ENCODE measurements at regions not wholly inside any gene's neighbourhood (a gene's known extent, or its start where the extent isn't known, plus 50 kb on each side); places are given as distances from the start of the nearest gene placed in this dataset.
"Not testable (repeated sequence)": the region's sequence is repeated elsewhere in the genome, so short reads cannot be mapped to it uniquely, and the experiment has no call there.

DNA sequence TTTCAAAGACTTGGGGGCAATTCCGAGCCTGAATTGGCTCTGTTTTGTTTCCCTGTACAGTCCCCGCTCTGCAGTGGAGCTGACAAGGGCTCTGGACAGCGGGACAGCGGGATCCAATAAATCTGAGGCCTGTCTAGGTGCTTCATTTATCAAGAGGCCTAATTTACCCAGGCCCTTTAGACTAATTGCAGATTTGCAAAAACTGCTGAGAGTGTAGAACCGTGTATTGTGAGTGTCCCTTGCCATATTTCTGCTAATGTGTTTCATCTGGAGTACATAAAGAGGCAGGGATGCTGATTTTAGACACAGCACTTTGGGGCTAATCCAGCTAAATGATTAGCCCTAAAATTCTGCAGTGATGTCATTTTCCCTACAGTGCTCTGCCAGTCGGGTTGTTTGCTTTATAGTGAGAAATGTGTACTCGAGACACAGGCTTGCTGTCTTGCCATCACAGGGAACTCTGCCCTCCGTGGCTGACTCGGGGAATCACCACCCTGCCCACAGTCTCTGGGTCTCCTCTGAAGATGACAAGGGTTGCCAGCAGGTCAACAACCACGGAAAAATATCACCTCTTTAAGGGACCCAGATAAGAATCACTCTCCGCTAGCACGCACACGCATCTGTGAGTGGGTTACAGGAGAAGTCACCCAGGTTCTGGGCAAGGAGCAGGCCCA lies 592.0 kb downstream of the BNC2 start:
- DNase-seq: no peak

DNA sequence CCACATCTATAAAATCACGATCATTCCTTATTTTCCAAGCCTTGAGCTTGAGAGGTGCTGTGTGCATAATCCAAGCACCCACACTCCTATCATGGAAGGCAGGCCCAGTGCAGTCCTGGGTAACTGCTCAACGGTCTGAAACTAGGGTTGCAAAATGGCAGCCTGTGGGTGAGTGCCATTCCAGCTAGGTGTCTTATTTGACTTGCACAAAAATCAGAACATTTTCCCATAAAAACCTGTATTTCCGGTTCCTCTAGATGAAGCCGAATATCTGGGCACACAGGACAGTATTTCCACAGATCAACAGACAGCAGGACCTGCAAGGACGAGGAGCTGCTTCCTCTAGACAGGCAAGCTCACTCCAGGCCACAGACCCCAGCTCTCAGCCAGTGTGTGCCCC lies 588.8 kb downstream of the BNC2 start:
- no peak for DNase-seq

GRCh38 chr9:16282216-16282615 lies 588.3 kb downstream of the BNC2 start:
- no peak for DNase-seq

DNA sequence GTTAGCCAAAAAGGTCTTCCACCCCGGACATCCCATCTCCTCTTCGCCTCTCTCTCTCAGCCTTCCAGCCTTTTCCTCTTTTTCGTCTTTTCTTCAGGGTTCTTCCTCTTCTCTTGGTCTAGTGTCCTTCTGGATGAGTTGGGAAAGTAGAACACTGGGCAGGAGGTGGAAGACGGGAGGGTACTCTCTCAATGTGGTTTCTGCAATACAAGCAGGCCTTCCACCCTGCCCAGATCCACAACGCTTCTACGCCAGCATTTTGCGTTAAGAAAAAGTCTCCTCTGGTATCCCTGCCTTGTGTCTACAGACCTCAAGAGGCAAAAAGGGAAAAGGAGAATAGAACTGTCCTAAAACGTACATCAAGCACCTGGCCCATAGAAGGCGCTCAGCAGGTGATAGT lies 587.8 kb downstream of the BNC2 start:
- DNase-seq: no peak

- no peak for DNase-seq
Observed at GRCh38 chr9:16286160-16286559, 584.3 kb downstream of the BNC2 start.

DNA sequence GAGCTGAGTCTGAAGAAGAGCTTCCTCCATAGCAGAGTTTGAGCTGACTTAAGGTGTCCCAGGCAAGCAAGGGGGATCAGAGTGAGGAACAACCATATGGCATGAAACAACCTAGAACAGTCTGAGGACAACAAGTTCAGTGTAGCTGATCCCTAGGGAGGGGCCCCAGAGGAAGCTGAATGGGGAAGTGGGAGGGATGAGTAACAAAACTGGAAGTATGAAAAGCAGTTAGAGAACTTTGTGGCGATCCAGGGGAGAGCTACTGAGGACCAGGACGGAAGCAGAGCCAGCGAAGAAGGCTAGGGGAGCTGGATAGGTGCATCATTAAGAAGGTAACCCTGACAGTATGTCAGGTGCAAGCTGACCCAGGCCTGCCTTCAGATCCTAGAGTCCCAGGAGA lies 580.8 kb downstream of the BNC2 start:
- no peak for DNase-seq

DNA sequence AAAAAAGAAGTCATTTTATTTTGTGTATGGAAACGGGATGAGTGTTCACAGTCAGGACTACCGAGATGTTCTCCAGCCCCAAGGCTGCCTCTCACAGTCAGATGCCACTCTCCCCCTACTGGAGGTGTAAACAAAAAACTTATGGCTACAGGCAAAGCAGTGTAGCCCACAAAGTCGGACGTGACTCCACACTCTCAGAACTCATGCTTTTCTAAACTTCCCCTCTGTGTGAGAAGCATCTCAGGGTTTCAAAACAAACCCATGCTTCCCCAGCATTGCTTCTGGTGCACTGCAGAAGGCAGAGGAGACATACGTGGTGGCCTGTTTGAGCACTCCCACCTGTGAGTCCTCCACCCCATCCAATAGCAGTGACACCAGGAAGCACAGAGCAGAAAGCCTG lies 580.3 kb downstream of the BNC2 start:
- DNase-seq: no peak

DNA sequence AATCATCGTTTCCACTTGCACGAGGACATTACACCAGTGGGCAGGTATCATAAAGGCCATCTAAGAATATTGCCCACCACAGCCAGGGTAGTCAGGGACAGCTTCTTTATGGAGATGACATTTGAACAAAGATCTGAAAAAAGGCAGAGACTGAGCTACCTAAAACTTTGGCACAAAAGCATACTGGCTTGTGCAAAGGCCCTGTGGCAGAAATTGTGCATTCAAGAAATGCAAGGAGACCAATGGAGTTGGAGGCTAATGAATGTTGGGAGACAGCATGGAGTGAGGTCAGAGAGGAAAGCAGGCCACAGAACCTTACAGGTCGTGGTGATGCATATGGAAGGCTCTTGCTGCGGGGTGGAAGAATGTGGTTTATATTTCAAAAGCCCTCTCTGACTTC lies 578.5 kb downstream of the BNC2 start:
- no peak for DNase-seq

DNA sequence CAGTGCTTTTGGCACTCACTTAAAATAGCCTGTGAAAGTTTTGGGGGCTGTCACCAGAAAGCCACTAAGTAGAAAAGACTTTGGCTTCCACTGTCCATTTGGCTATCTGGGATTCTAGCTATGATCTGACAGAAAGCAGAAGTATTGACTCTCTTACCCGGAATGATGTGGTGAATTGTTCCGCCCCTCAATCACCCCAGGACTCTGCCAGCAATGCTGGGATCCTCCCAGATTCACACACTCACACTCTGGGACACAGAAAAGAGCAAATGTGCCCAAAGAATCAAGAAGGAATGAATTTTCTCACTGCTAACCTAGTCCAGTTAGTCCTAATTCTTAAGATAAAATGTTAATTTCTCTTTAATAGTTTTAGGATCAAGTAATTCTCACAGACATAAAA lies 576.9 kb downstream of the BNC2 start:
- DNase-seq: no peak

DNA sequence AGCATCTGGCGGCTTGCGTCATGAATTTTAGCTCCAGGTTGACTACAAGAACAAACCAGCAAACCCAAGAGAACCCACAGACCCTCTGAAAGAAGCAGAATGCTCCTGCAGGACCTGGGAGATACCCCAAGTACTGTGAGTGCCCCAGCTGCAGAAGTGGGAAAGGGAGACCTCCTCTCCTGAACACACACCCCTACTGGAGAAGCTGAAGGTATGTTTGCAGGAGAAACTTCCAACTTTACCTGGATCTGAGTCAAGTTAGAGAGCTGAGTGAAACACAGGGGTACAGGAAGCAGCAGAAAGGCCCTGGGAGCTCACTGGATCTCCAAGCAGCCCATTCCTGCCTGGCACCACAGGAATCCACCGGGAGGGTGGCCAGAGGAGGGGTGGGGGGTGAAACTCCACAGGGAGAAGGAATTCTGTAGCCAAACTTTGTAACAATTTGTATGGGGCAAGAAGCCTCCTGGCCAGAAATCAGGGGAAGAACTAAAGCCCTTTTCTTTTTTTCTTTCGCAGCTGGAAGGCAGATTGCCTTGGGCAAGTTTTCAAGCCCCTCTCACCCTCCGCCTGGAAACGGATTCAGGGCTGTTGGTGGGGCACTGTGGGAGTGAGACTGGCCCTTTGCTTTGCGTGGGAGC lies 576.2 kb downstream of the BNC2 start:
- DNase-seq: no peak

GRCh38 chr9:16294940-16295339 lies 575.5 kb downstream of the BNC2 start:
- not testable (repeated sequence) for DNase-seq

DNA sequence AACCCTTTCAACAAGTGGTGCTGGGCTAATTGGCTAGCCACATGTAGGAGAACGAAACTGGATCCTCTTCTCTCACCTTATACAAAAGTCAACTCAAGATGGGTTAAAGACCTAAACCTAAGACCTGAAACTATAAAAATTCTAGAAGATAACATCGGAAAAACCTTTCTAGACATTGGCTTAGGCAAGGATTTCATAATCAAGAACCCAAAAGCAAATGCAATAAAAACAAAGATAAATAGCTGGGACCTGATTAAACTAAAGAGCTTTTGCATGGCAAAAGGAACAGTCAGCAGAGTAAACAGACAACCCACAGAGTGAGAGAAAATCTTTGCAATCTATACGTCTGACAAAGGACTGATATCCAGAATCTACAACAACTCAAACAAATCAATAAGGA lies 571.1 kb downstream of the BNC2 start:
- DNase-seq: not testable (repeated sequence)

GRCh38 chr9:16303506-16303905 lies 567.0 kb downstream of the BNC2 start:
- DNase-seq: no peak

- DNase-seq: no peak
Observed at GRCh38 chr9:16304301-16304700, 566.2 kb downstream of the BNC2 start.

DNA sequence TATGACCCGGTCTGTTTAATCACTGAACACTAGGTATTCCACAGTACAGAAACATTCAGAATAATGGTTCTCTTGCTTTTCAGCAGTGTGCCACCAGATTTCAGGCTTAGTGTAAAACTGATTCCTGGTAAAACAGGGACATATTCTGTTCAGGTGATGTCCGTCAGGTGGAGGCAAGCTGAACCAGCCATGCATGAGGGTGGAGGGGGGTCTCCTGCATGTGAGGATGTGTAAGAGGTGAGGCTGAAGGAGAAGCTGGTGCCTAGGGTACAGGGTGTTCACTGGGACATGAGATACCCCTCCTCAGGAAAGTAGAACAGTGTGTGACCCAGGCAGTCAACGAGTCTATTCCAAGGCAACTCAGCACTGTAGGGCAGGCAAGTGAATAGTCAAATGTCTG lies 563.9 kb downstream of the BNC2 start:
- DNase-seq: no peak

GRCh38 chr9:16307626-16308195 lies 562.8 kb downstream of the BNC2 start:
- no peak for DNase-seq

GRCh38 chr9:16308645-16309044 lies 561.8 kb downstream of the BNC2 start:
- no peak for DNase-seq

- DNase-seq: no peak
Observed at GRCh38 chr9:16309082-16309468, 561.4 kb downstream of the BNC2 start.

DNA sequence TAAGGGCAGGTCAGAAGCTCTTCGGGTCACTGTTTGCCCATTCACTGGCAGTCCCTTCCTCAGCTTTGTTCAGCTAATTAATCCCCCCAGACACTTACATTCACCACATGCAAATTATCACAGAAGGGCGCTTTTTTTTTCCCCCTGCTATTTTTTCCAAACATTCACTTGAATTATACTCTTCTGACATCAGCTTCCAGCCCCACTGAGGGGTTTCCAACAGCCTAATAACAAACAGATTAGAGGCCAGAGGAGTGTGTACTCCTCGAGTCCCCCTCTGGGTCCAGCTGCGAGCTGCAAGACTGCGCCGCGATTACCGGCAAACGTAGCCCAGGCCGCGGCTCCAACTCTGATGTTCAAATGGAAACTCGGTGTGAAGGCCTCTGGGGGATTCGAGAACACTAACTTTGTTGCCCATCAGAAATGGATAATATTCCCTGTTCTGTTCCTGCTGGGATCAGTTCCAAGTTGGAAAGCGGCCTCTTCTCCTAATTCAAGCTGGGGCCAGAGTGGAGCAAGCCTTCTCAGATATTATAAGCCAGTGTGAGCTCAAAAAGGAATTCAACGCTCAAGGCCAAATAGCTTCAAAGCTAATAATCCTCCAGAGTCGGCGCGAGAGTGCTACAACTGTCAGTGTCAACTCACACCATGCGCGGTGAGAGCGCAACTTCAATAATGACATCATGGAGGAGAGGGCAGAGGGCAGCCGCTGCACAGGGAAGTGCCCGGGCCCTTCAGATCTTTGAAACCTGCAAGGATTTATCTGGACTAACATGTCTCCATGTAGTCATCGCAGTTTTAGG lies 560.8 kb downstream of the BNC2 start:
- DNase-seq: no peak

- DNase-seq: no peak
Observed at GRCh38 chr9:16310278-16311110, 560.0 kb downstream of the BNC2 start.

DNA sequence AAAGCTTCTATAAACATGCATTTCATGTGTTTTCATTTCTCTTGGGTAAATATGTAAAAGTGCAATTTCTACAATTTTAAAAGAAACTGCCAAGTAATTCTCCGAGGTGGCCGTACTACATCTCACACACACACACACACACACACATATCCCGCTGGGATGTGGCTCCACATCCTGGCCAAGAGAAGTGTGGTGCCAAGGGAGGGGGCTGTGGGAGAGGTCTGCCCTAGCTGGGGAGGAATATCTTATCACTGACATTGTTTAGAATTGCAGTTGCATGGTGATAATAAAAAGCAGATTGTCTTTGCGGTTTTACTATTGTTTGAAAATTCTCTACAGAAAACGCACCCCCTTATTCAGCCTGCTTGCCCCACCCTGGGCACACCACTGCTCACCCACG lies 558.4 kb downstream of the BNC2 start:
- no peak for DNase-seq

DNA sequence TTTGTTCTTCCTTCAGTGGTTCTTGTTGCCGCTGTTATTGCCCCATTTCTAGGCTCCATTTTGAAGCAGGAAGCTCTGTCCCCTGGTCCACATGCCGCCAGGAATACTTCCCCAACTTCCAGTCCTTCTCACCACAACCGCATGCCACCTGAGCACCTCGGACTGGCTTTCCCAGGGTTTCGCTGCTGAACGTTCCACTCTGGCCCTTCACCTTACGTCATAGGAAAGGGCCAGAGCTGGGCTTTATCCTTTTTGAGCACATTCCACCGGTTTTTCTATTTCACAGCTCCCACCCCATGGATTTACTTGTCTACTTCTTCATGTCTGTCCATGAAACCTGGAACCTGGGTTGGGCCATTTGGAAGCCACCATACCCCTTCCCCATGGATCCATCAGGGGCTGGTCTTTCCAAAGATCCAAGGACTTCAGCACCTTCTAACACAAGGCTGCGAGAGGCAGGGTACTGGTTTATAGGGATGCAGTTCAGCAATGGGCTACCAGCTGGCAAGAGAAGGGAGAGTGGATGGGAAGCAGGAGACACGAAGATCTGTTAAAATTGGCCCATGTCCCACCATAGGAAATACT lies 557.4 kb downstream of the BNC2 start:
- DNase-seq: no peak

DNA sequence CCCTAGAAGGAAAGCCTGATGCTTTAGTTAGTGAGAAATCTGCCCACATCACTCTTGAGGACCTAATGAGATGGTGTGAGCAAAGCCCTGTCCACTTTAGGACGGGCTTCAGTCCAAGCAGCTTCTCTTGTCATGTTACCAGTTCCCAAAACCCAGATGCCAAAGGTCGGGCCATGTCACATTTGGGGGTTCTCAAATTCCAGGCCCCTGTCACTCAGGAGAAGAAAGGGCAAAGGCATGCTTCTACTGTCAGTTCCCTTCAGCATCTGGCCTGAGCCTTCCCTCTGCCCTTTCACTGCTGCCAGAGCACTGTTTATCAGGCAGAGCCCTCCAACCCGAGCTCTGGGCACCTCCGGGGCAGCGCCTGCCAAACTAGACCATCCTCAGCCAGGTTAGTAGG lies 556.0 kb downstream of the BNC2 start:
- DNase-seq: no peak
